Activated CD8-positive, alpha-beta T cell treated with anti-CD3 and anti-CD28 coated beads, Interleukin-2, amount 10 ng/mL, durations not matched to agents 7 days and 5 days (primary cell): ENCODE measurements at regions not wholly inside any gene's neighbourhood (a gene's known extent, or its start where the extent isn't known, plus 50 kb on each side); places are given as distances from the start of the nearest gene placed in this dataset.

ENCODE experiments used
- ATAC-seq: fragments of 150-1000 bp; cut with Tn5 transposase; one replicate; pipeline ENCODE4 v1.10.0; 2021; ENCODE audit warnings: moderate library complexity
- CTCF ChIA-PET: fragments of 350-600 bp; sonication (Branson Sonifier 250); formaldehyde crosslinking; loops from one replicate; lab custom pipeline; 2021; ENCODE audit warnings: antibody characterized with exemption; lab: Charles Lee
- POLR2A ChIA-PET: fragments of 350-600 bp; sonication (Branson Sonifier 250); formaldehyde crosslinking; loops from one replicate; lab custom pipeline; 2021; ENCODE audit warnings: antibody characterized with exemption; lab: Charles Lee
- DNase-seq: peaks from one replicate; pipeline ENCODE4 v3.0.0-alpha.2; 2020
- H3K27ac Mint-ChIP-seq: one replicate; pipeline ENCODE4 v1.8.0; 2021; ENCODE audit warnings: mild to moderate bottlenecking, mixed read lengths
- H3K27me3 Mint-ChIP-seq: one replicate; pipeline ENCODE4 v1.8.0; 2021; ENCODE audit warnings: low read depth, mixed read lengths
- H3K36me3 Mint-ChIP-seq: one replicate; pipeline ENCODE4 v1.8.0; 2021; ENCODE audit warnings: low read depth, mixed read lengths
- H3K4me1 Mint-ChIP-seq: one replicate; pipeline ENCODE4 v1.8.0; 2021; ENCODE audit warnings: low read depth, mixed read lengths
- H3K4me3 Mint-ChIP-seq: one replicate; pipeline ENCODE4 v1.8.0; 2021; ENCODE audit warnings: mild to moderate bottlenecking, mixed read lengths
- H3K9me3 Mint-ChIP-seq: one replicate; pipeline ENCODE4 v1.8.0; 2022; ENCODE audit warnings: mixed read lengths; ENCODE audit not compliant: insufficient read depth

GRCh38 chr16:81185416-81185815 is 53.1 kb upstream of the BCO1 start:
- Mint-ChIP-seq H3K27ac (no peak overlapping the region), H3K4me3 (no peak overlapping the region), H3K36me3 (no peaks in the 10 kb centered on the region), H3K4me1 (no peaks in the 10 kb centered on the region), H3K27me3 (peaks cover 3% of the 10 kb centered on the region), H3K9me3 (no peaks in the 10 kb centered on the region)
- POLR2A ChIA-PET: no interaction called here
- no peak for ATAC-seq
- CTCF ChIA-PET: no interaction called here
- DNase-seq: no peak

- no peak overlapping the region for H3K4me3 Mint-ChIP-seq
- ATAC-seq (no peak), DNase-seq (no peak)
- H3K36me3 Mint-ChIP-seq: no peaks in the 10 kb centered on the region
- ChIA-PET POLR2A (no interaction called here), CTCF (no interaction called here)
- no peaks in the 10 kb centered on the region for H3K4me1 Mint-ChIP-seq
- peaks cover 4% of the 10 kb centered on the region for H3K27me3 Mint-ChIP-seq
- no peak overlapping the region for H3K27ac Mint-ChIP-seq
- H3K9me3 Mint-ChIP-seq: no peaks in the 10 kb centered on the region
These were observed 57.3 kb upstream of the BCO1 start for GRCh38 chr16:81181013-81181720.

GRCh38 chr16:81180578-81180977 is 57.9 kb upstream of the BCO1 start:
- no peaks in the 10 kb centered on the region for H3K36me3 Mint-ChIP-seq
- H3K27me3 Mint-ChIP-seq: peaks cover 4% of the 10 kb centered on the region
- no peaks in the 10 kb centered on the region for H3K4me1 Mint-ChIP-seq
- H3K27ac Mint-ChIP-seq: no peak overlapping the region
- ATAC-seq (no peak), DNase-seq (no peak)
- CTCF ChIA-PET: no interaction called here
- H3K4me3 Mint-ChIP-seq: no peak overlapping the region
- H3K9me3 Mint-ChIP-seq: no peaks in the 10 kb centered on the region
- POLR2A ChIA-PET: no interaction called here

GRCh38 chr16:81179219-81179618 is 59.3 kb upstream of the BCO1 start:
- no peaks in the 10 kb centered on the region for H3K4me1 Mint-ChIP-seq
- no peaks in the 10 kb centered on the region for H3K36me3 Mint-ChIP-seq
- no peak overlapping the region for H3K4me3 Mint-ChIP-seq
- H3K27ac Mint-ChIP-seq: no peak overlapping the region
- H3K27me3 Mint-ChIP-seq: peaks cover 2% of the 10 kb centered on the region
- POLR2A ChIA-PET: no interaction called here
- no peak for DNase-seq
- no peaks in the 10 kb centered on the region for H3K9me3 Mint-ChIP-seq
- CTCF ChIA-PET: no interaction called here
- ATAC-seq: no peak

- ATAC-seq: no peak
- Mint-ChIP-seq H3K4me3 (no peak overlapping the region), H3K4me1 (no peaks in the 10 kb centered on the region), H3K36me3 (no peaks in the 10 kb centered on the region), H3K27me3 (peaks cover 4% of the 10 kb centered on the region), H3K9me3 (no peaks in the 10 kb centered on the region), H3K27ac (no peak overlapping the region)
- no peak for DNase-seq
- POLR2A ChIA-PET: no interaction called here
- CTCF ChIA-PET: interaction anchor here (1.5 kb wide), 1 partner anchor 30 kb away, joined by 3 read pairs; no protein-coding TSS in a partner anchor
These were observed 63.1 kb upstream of the BCO1 start for GRCh38 chr16:81175325-81175891.

GRCh38 chr16:81174644-81175324 is 63.7 kb upstream of the BCO1 start:
- no peak for ATAC-seq
- Mint-ChIP-seq H3K36me3 (no peaks in the 10 kb centered on the region), H3K4me3 (no peak overlapping the region), H3K9me3 (no peaks in the 10 kb centered on the region), H3K4me1 (no peaks in the 10 kb centered on the region), H3K27ac (no peak overlapping the region), H3K27me3 (peaks cover 3% of the 10 kb centered on the region)
- CTCF ChIA-PET: interaction anchor here (1.5 kb wide), 1 partner anchor 30 kb away, joined by 3 read pairs; no protein-coding TSS in a partner anchor
- DNase-seq: no peak
- POLR2A ChIA-PET: no interaction called here

GRCh38 chr16:81172769-81173658 is 65.5 kb upstream of the BCO1 start:
- H3K9me3 Mint-ChIP-seq: no peaks in the 10 kb centered on the region
- H3K27ac Mint-ChIP-seq: no peak overlapping the region
- POLR2A ChIA-PET: no interaction called here
- H3K4me3 Mint-ChIP-seq: no peak overlapping the region
- DNase-seq: no peak
- peaks cover 7% of the 10 kb centered on the region for H3K27me3 Mint-ChIP-seq
- no peak for ATAC-seq
- H3K36me3 Mint-ChIP-seq: no peaks in the 10 kb centered on the region
- no peaks in the 10 kb centered on the region for H3K4me1 Mint-ChIP-seq
- CTCF ChIA-PET: no interaction called here

- POLR2A ChIA-PET: no interaction called here
- ATAC-seq (no peak), DNase-seq (no peak)
- Mint-ChIP-seq H3K36me3 (no peaks in the 10 kb centered on the region), H3K27me3 (peaks cover 7% of the 10 kb centered on the region), H3K9me3 (no peaks in the 10 kb centered on the region), H3K4me1 (no peaks in the 10 kb centered on the region), H3K27ac (no peak overlapping the region), H3K4me3 (no peak overlapping the region)
- CTCF ChIA-PET: no interaction called here
These were observed 67.7 kb upstream of the BCO1 start for GRCh38 chr16:81170824-81171223.

- ChIA-PET CTCF (no interaction called here), POLR2A (no interaction called here)
- no peaks in the 10 kb centered on the region for H3K36me3 Mint-ChIP-seq
- H3K27me3 Mint-ChIP-seq: peaks cover 7% of the 10 kb centered on the region
- H3K9me3 Mint-ChIP-seq: no peaks in the 10 kb centered on the region
- DNase-seq: no peak
- no peaks in the 10 kb centered on the region for H3K4me1 Mint-ChIP-seq
- H3K27ac Mint-ChIP-seq: no peak overlapping the region
- no peak for ATAC-seq
- H3K4me3 Mint-ChIP-seq: no peak overlapping the region
These were observed 70.1 kb upstream of the BCO1 start for GRCh38 chr16:81168406-81168805.

GRCh38 chr16:81167851-81168250 is 70.6 kb upstream of the BCO1 start:
- Mint-ChIP-seq H3K4me1 (no peaks in the 10 kb centered on the region), H3K4me3 (no peak overlapping the region), H3K27ac (no peak overlapping the region), H3K9me3 (no peaks in the 10 kb centered on the region), H3K36me3 (no peaks in the 10 kb centered on the region), H3K27me3 (peaks cover 7% of the 10 kb centered on the region)
- ChIA-PET POLR2A (no interaction called here), CTCF (no interaction called here)
- no peak for DNase-seq
- ATAC-seq: no peak

- Mint-ChIP-seq H3K27ac (no peak overlapping the region), H3K27me3 (peaks cover 7% of the 10 kb centered on the region), H3K9me3 (no peaks in the 10 kb centered on the region), H3K4me3 (no peak overlapping the region), H3K36me3 (no peaks in the 10 kb centered on the region), H3K4me1 (no peaks in the 10 kb centered on the region)
- POLR2A ChIA-PET: no interaction called here
- CTCF ChIA-PET: no interaction called here
- ATAC-seq: no peak
- no peak for DNase-seq
These were observed 70.5 kb upstream of the GCSH start for GRCh38 chr16:81166417-81167300.
